H1 (cell line): ENCODE measurements at regions not wholly inside any gene's neighbourhood (a gene's known extent, or its start where the extent isn't known, plus 50 kb on each side); places are given as distances from the start of the nearest gene placed in this dataset.

ENCODE experiments used
- BACH1 ChIP-seq: IDR thresholded peaks from 2 replicates; pipeline ENCODE4 v1.6.1; 2012; ENCODE audit warnings: low read length, improper control_type of control experiment
- BRCA1 ChIP-seq: IDR thresholded peaks from 2 replicates; pipeline ENCODE4 v1.6.1; 2012; ENCODE audit warnings: low read depth, low read length, improper control_type of control experiment
- SUZ12 ChIP-seq: fragments of 200-600 bp; sonication (generic); IDR thresholded peaks from 2 replicates; pipeline ENCODE4 v1.6.1; 2012; ENCODE audit warnings: mild to moderate bottlenecking, inconsistent platforms, low read length, moderate library complexity, mixed read lengths
- TAF1 ChIP-seq: IDR thresholded peaks from 2 replicates; pipeline ENCODE4 v1.6.1; 2011; ENCODE audit warnings: mild to moderate bottlenecking, low read depth, low read length
- TF ChIP-seq, protein P1 (sequence below): IDR thresholded peaks from 2 replicates; pipeline ENCODE4 v1.6.1; 2011; ENCODE audit warnings: low read length, improper control_type of control experiment
- TF ChIP-seq, protein P2 (sequence below): IDR thresholded peaks from 2 replicates; pipeline ENCODE4 v1.6.1; 2012; ENCODE audit warnings: inconsistent platforms

DNA sequence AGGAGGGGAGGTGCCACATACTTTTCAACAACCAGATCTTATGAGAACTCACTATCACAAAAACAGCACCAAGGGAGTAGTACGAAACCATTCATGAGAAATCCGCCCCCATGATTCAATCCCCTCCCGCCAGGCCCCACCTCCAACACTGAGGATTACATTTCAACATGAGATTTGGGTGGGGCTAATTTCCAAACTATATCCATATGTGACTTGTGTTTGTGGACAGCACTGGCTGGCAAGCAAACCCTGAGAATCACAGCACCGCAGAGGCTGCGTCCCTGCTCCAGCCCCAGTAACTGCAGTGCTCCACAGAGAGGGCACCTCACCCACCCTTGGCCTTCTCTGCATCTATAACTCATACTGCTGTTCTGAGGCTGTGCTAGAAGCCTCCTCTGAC lies 211.2 kb upstream of the PODXL start (continued):
- TF ChIP-seq, protein P1, sequence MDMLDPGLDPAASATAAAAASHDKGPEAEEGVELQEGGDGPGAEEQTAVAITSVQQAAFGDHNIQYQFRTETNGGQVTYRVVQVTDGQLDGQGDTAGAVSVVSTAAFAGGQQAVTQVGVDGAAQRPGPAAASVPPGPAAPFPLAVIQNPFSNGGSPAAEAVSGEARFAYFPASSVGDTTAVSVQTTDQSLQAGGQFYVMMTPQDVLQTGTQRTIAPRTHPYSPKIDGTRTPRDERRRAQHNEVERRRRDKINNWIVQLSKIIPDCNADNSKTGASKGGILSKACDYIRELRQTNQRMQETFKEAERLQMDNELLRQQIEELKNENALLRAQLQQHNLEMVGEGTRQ, result no peak
- TF ChIP-seq TAF1 (no peak), BACH1 (no peak), SUZ12 (no peak), BRCA1 (no peak)
- TF ChIP-seq, protein P2, sequence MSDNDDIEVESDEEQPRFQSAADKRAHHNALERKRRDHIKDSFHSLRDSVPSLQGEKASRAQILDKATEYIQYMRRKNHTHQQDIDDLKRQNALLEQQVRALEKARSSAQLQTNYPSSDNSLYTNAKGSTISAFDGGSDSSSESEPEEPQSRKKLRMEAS, result no peak
